ENCODE measurements at regions not wholly inside any gene's neighbourhood (a gene's known extent, or its start where the extent isn't known, plus 50 kb on each side); places are given as distances from the start of the nearest gene placed in this dataset.

GRCh38 chr11:101715281-101715680, 131.5 kb upstream of the TRPC6 start:
- TF ChIP-seq POLR2A (IDR thresholded peaks at IDR 0.05; ENCODE audit: low read depth) (no peak), CTCF (IDR thresholded peaks at IDR 0.05) (no peak)
